Thyroid gland (tissue), 4 donors: ENCODE measurements at regions not wholly inside any gene's neighbourhood (a gene's known extent, or its start where the extent isn't known, plus 50 kb on each side); places are given as distances from the start of the nearest gene placed in this dataset.

Experiments used
- POLR2A ChIP-seq, 2 donors: fragments of 450-650 bp; IDR thresholded peaks; one replicate each; pipeline ENCODE4 v1.6.1; 2017; ENCODE audit warnings: antibody characterized with exemption in 2 of 2, mild to moderate bottlenecking in 2 of 2, moderate library complexity in 1 of 2
- TF ChIP-seq, protein P1 (sequence below), 6 experiments: fragments of 200-600 bp in 3 of 6; fragments of 450-650 bp in 3 of 6; sonication (generic) in 3 of 6; IDR thresholded peaks; one replicate each; pipeline ENCODE4 v1.5.1; 2016 to 2019; ENCODE audit warnings: antibody characterized with exemption in 6 of 6, mild to moderate bottlenecking in 2 of 6, inconsistent platforms in 1 of 6, moderate library complexity in 1 of 6

DNA sequence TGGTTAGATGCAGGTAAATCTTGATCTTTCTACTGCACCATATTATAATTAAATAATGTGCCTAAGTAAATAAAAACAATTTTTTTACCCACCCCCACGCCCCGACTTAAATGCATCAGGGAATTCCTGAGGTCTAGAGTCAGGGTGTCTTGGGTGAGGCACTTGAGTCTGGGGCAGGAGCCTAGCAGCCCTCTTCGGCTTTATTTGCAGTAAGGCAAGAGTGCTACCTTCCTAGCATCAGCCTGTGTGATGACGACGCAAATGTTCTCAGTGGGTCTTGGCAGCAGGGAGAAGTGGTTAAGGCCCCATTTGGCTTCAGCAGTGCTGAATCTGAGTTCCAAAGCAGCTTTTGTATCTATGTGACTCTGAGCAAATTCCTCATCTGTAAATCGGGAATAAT, 88.7 kb downstream of the POLR2M start:
- TF ChIP-seq, protein P1, sequence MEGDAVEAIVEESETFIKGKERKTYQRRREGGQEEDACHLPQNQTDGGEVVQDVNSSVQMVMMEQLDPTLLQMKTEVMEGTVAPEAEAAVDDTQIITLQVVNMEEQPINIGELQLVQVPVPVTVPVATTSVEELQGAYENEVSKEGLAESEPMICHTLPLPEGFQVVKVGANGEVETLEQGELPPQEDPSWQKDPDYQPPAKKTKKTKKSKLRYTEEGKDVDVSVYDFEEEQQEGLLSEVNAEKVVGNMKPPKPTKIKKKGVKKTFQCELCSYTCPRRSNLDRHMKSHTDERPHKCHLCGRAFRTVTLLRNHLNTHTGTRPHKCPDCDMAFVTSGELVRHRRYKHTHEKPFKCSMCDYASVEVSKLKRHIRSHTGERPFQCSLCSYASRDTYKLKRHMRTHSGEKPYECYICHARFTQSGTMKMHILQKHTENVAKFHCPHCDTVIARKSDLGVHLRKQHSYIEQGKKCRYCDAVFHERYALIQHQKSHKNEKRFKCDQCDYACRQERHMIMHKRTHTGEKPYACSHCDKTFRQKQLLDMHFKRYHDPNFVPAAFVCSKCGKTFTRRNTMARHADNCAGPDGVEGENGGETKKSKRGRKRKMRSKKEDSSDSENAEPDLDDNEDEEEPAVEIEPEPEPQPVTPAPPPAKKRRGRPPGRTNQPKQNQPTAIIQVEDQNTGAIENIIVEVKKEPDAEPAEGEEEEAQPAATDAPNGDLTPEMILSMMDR (IDR thresholded peaks at IDR 0.05): no peak
- TF ChIP-seq POLR2A (IDR thresholded peaks at IDR 0.05): no peak
